Activated gamma-delta T cell treated with anti-CD3 and anti-CD28 coated beads, Interleukin-2, amount 50 U/mL, for 16 hours (primary cell): ENCODE measurements at regions not wholly inside any gene's neighbourhood (a gene's known extent, or its start where the extent isn't known, plus 50 kb on each side); places are given as distances from the start of the nearest gene placed in this dataset.
"Not testable (repeated sequence)": the region's sequence is repeated elsewhere in the genome, so short reads cannot be mapped to it uniquely, and the experiment has no call there.

Source experiments
- DNase-seq: peaks from one replicate; pipeline ENCODE4 v3.0.0-alpha.2; 2020; ENCODE audit warnings: low read depth

- no peak for DNase-seq
Measured at GRCh38 chr13:58202099-58202498, 570.6 kb downstream of the PCDH17 start.

GRCh38 chr13:58207501-58207900, 576.0 kb downstream of the PCDH17 start:
- DNase-seq, result no peak

GRCh38 chr13:58235454-58235853, 603.9 kb downstream of the PCDH17 start:
- no peak for DNase-seq

GRCh38 chr13:58238972-58239773, 607.6 kb downstream of the PCDH17 start:
- DNase-seq, result no peak

GRCh38 chr13:58239774-58240268, 608.3 kb downstream of the PCDH17 start:
- no peak for DNase-seq

- DNase-seq, result no peak
Measured at GRCh38 chr13:58247080-58247479, 615.5 kb downstream of the PCDH17 start.

- DNase-seq, result no peak
Measured at GRCh38 chr13:58254943-58255342, 623.4 kb downstream of the PCDH17 start.

- DNase-seq, result no peak
Measured at GRCh38 chr13:58266271-58266670, 634.7 kb downstream of the PCDH17 start.

- no peak for DNase-seq
Measured at GRCh38 chr13:58298556-58299135, 667.1 kb downstream of the PCDH17 start.

GRCh38 chr13:58300224-58300623, 668.7 kb downstream of the PCDH17 start:
- no peak for DNase-seq

- no peak for DNase-seq
Measured at GRCh38 chr13:58300974-58301681, 669.6 kb downstream of the PCDH17 start.

- DNase-seq, result no peak
Measured at GRCh38 chr13:58302349-58302748, 670.8 kb downstream of the PCDH17 start.

- no peak for DNase-seq
Measured at GRCh38 chr13:58306062-58306461, 674.5 kb downstream of the PCDH17 start.

- DNase-seq, result no peak
Measured at GRCh38 chr13:58313219-58313618, 681.7 kb downstream of the PCDH17 start.

- DNase-seq, result no peak
Measured at GRCh38 chr13:58318495-58319167, 687.1 kb downstream of the PCDH17 start.

GRCh38 chr13:58324161-58324560, 692.6 kb downstream of the PCDH17 start:
- no peak for DNase-seq

- no peak for DNase-seq
Measured at GRCh38 chr13:58329746-58330145, 698.2 kb downstream of the PCDH17 start.

- no peak for DNase-seq
Measured at GRCh38 chr13:58340895-58341294, 709.4 kb downstream of the PCDH17 start.

GRCh38 chr13:58341318-58341717, 709.8 kb downstream of the PCDH17 start:
- no peak for DNase-seq

GRCh38 chr13:58343076-58343475, 711.5 kb downstream of the PCDH17 start:
- no peak for DNase-seq

GRCh38 chr13:58352100-58352499, 720.6 kb downstream of the PCDH17 start:
- DNase-seq, result not testable (repeated sequence)

GRCh38 chr13:58369936-58370335, 738.4 kb downstream of the PCDH17 start:
- no peak for DNase-seq
